HepG2 (cell line): ENCODE measurements at regions not wholly inside any gene's neighbourhood (a gene's known extent, or its start where the extent isn't known, plus 50 kb on each side); places are given as distances from the start of the nearest gene placed in this dataset.
A peak's percentile ranks its signal among the peaks of the same experiment; 100 is the strongest.

ENCODE experiments used
- ADNP ChIP-seq: sonication (generic); formaldehyde crosslinking; IDR thresholded peaks from 2 replicates; pipeline ENCODE4 v1.4.0; 2020; ENCODE audit warnings: missing genetic modification reagents
- CTCF ChIP-seq: sonication (generic); formaldehyde crosslinking; IDR thresholded peaks from 2 replicates; pipeline ENCODE4 v1.5.0; 2020; ENCODE audit warnings: mild to moderate bottlenecking, missing genetic modification reagents, moderate library complexity
- FOXO4 ChIP-seq: sonication (generic); formaldehyde crosslinking; conservative IDR thresholded peaks from 2 replicates; pipeline ENCODE4 v1.8.1; 2023; ENCODE audit warnings: missing genetic modification reagents
- HBP1 ChIP-seq: IDR thresholded peaks from 2 replicates; pipeline ENCODE4 v1.6.1; 2016; ENCODE audit warnings: low read depth, control low read depth
- HNF4G ChIP-seq, 2 experiments: sonication (generic) in 1 of 2; formaldehyde crosslinking in 1 of 2; IDR thresholded peaks; 2 replicates each; pipeline versions ENCODE4 v1.4.0 to v1.6.1; 2011 to 2020; ENCODE audit warnings: borderline replicate concordance in 2 of 2, low read depth in 2 of 2, mild to moderate bottlenecking in 2 of 2, low read length in 1 of 2, missing genetic modification reagents in 1 of 2, moderate library complexity in 1 of 2
- IKZF5 ChIP-seq: IDR thresholded peaks from 2 replicates; pipeline ENCODE4 v1.6.1; 2018; ENCODE audit warnings: missing genetic modification reagents, mild to moderate bottlenecking, missing compliant biosample characterization
- LBX2 ChIP-seq: sonication (generic); formaldehyde crosslinking; IDR thresholded peaks from 2 replicates; pipeline ENCODE4 v1.5.0; 2020; ENCODE audit warnings: missing genetic modification reagents, mild to moderate bottlenecking, borderline replicate concordance
- LRRFIP1 ChIP-seq: sonication (generic); formaldehyde crosslinking; conservative IDR thresholded peaks from 2 replicates; pipeline ENCODE4 v1.4.0; 2020; ENCODE audit warnings: missing genetic modification reagents
- MTF1 ChIP-seq: sonication (generic); formaldehyde crosslinking; IDR thresholded peaks from 2 replicates; pipeline ENCODE4 v1.5.0; 2020; ENCODE audit warnings: missing genetic modification reagents
- MTF2 ChIP-seq: sonication (generic); formaldehyde crosslinking; IDR thresholded peaks from 2 replicates; pipeline ENCODE4 v1.5.0; 2020; ENCODE audit warnings: missing genetic modification reagents, borderline replicate concordance
- PRDM15 ChIP-seq: sonication (generic); formaldehyde crosslinking; IDR thresholded peaks from 2 replicates; pipeline ENCODE4 v1.4.0; 2020; ENCODE audit warnings: missing genetic modification reagents
- RARA ChIP-seq: IDR thresholded peaks from 2 replicates; pipeline ENCODE4 v1.6.1; 2016; ENCODE audit warnings: missing genetic modification reagents, missing compliant biosample characterization
- SOX13 ChIP-seq, 3 experiments: fragments of 450-650 bp in 1 of 3; sonication (generic) in 1 of 3; formaldehyde crosslinking in 1 of 3; IDR thresholded peaks in 2 of 3; conservative IDR thresholded peaks in 1 of 3; 2 replicates each; pipeline versions ENCODE4 v1.5.0 to v1.6.1; 2016 to 2020; ENCODE audit warnings: antibody characterized with exemption in 1 of 3, mild to moderate bottlenecking in 1 of 3, missing compliant biosample characterization in 1 of 3, missing genetic modification reagents in 1 of 3, moderate library complexity in 1 of 3
- ZNF441 ChIP-seq: sonication (generic); formaldehyde crosslinking; IDR thresholded peaks from 2 replicates; pipeline ENCODE4 v1.7.0; 2021; ENCODE audit warnings: missing genetic modification reagents, borderline replicate concordance
- ZNF879 ChIP-seq: sonication (generic); formaldehyde crosslinking; IDR thresholded peaks from 2 replicates; pipeline ENCODE4 v1.8.1; 2023; ENCODE audit warnings: missing genetic modification reagents

- no peak for TF ChIP-seq MTF1
- TF ChIP-seq ADNP (CRISPR knock-in tag): no peak
- no peak for TF ChIP-seq HBP1 (CRISPR knock-in tag)
- TF ChIP-seq ZNF879 (CRISPR knock-in tag): no peak
- 0 out of 2 replicates have a peak, but pooled peaks have one; percentile 45 for TF ChIP-seq ZNF441
- TF ChIP-seq RARA: 0 out of 2 replicates have a peak, but pooled peaks have one; percentile 21
- no peak for TF ChIP-seq CTCF
- no peak; the same call in 1 of the 2 replicates for TF ChIP-seq IKZF5 (CRISPR knock-in tag)
- TF ChIP-seq FOXO4 (CRISPR knock-in tag): no peak
- no peak for TF ChIP-seq SOX13 (IDR thresholded peaks at IDR 0.05)
- TF ChIP-seq SOX13 (CRISPR knock-in tag; conservative IDR thresholded peaks at IDR 0.05 in 1 of 2, IDR thresholded peaks at IDR 0.05 in 1 of 2): peak in 1 of 2 experiments; percentile 3; a peak in 1 of 4 replicates
- TF ChIP-seq MTF2: no peak
- no peak for TF ChIP-seq HNF4G (IDR thresholded peaks at IDR 0.05; ENCODE audit: borderline replicate concordance, low read depth, low read length)
- no peak for TF ChIP-seq HNF4G (CRISPR knock-in tag; IDR thresholded peaks at IDR 0.05; ENCODE audit: borderline replicate concordance, low read depth)
- no peak for TF ChIP-seq PRDM15
- no peak for TF ChIP-seq LRRFIP1 (CRISPR knock-in tag)
- TF ChIP-seq LBX2 (CRISPR knock-in tag): no peak
Measured at GRCh38 chr2:16050908-16051489, 110.6 kb downstream of the MYCN start (continued).
